CD14-positive monocyte (primary cell): ENCODE measurements at regions not wholly inside any gene's neighbourhood (a gene's known extent, or its start where the extent isn't known, plus 50 kb on each side); places are given as distances from the start of the nearest gene placed in this dataset.

Experiments used
- DNase-seq, 3 donors: peaks; one replicate each; pipeline ENCODE4 v3.0.0-alpha.2; 2011 to 2022
- H2AFZ ChIP-seq: 2 replicates; pipeline ENCODE4 v1.6.0; 2012; ENCODE audit warnings: mild to moderate bottlenecking, low read depth, low read length, inconsistent platforms; ENCODE audit not compliant: insufficient read depth, poor library complexity, severe bottlenecking
- H3K27ac ChIP-seq, 2 donors: 1 replicate in 1 of 2; 2 replicates in 1 of 2; pipeline ENCODE4 v1.5.1; 2012 to 2013; ENCODE audit warnings: low read length in 2 of 2, control low read depth in 1 of 2, inconsistent platforms in 1 of 2, low read depth in 1 of 2, mild to moderate bottlenecking in 1 of 2
- H3K27me3 ChIP-seq, 2 donors: one replicate each; pipeline versions ENCODE4 v1.6.0 to v1.6.1; 2011 to 2013; ENCODE audit warnings: low read length in 2 of 2; ENCODE audit not compliant: control insufficient read depth in 2 of 2, insufficient read depth in 2 of 2
- H3K36me3 ChIP-seq, 2 donors: replicated peaks in 1 of 2; 1 replicate in 1 of 2; 2 replicates in 1 of 2; pipeline versions ENCODE4 v1.5.1 to v1.6.1; 2012 to 2013; ENCODE audit warnings: low read length in 2 of 2, control low read depth in 1 of 2, inconsistent platforms in 1 of 2, mild to moderate bottlenecking in 1 of 2; ENCODE audit not compliant: insufficient read depth in 2 of 2, control insufficient read depth in 1 of 2
- H3K4me1 ChIP-seq, 2 donors: 1 replicate in 1 of 2; 2 replicates in 1 of 2; pipeline versions ENCODE4 v1.5.1 to v1.6.1; 2012 to 2013; ENCODE audit warnings: low read length in 2 of 2, control low read depth in 1 of 2, inconsistent platforms in 1 of 2, mild to moderate bottlenecking in 1 of 2, moderate library complexity in 1 of 2; ENCODE audit not compliant: insufficient read depth in 2 of 2, control insufficient read depth in 1 of 2
- H3K4me2 ChIP-seq: replicated peaks from 2 replicates; pipeline ENCODE3; 2012; ENCODE audit warnings: low read length, moderate library complexity, mild to moderate bottlenecking; ENCODE audit not compliant: poor library complexity, severe bottlenecking; ENCODE audit errors: extremely low read depth
- H3K4me3 ChIP-seq, 3 experiments: fragments of 200-600 bp in 1 of 3; sonication (generic) in 1 of 3; replicated peaks in 1 of 3; 1 replicate in 2 of 3; 2 replicates in 1 of 3; pipeline ENCODE4 v1.5.1; 2011 to 2013; ENCODE audit warnings: low read length in 3 of 3, mild to moderate bottlenecking in 3 of 3, control low read depth in 2 of 3, low read depth in 2 of 3, inconsistent platforms in 1 of 3, moderate library complexity in 1 of 3
- H3K79me2 ChIP-seq: 2 replicates; pipeline ENCODE4 v1.6.0; 2012; ENCODE audit warnings: mild to moderate bottlenecking, control low read depth, inconsistent platforms, low read length, moderate library complexity; ENCODE audit not compliant: insufficient read depth
- H3K9ac ChIP-seq: 2 replicates; pipeline ENCODE4 v1.6.0; 2017; ENCODE audit warnings: low read length, mild to moderate bottlenecking; ENCODE audit not compliant: insufficient read depth, poor library complexity, severe bottlenecking
- H3K9me3 ChIP-seq, 2 donors: replicated peaks in 1 of 2; 1 replicate in 1 of 2; 2 replicates in 1 of 2; pipeline versions ENCODE4 v1.5.1 to v1.6.1; 2012 to 2013; ENCODE audit warnings: low read length in 2 of 2, control low read depth in 1 of 2; ENCODE audit not compliant: control insufficient read depth in 1 of 2, insufficient read depth in 1 of 2
- H4K20me1 ChIP-seq: 2 replicates; pipeline ENCODE4 v1.6.0; 2012; ENCODE audit warnings: mild to moderate bottlenecking, low read length, control low read depth, moderate library complexity; ENCODE audit not compliant: insufficient read depth
- H3K27ac Mint-ChIP-seq, 7 donors: one replicate each; pipeline ENCODE4 v1.8.0; 2020; ENCODE audit warnings: mild to moderate bottlenecking in 7 of 7, mixed read lengths in 7 of 7, moderate library complexity in 6 of 7, inconsistent platforms in 2 of 7
- H3K27me3 Mint-ChIP-seq, 3 donors: one replicate each; pipeline ENCODE4 v1.8.0; 2021 to 2022; ENCODE audit warnings: low read depth in 3 of 3, mild to moderate bottlenecking in 3 of 3, mixed read lengths in 3 of 3, moderate library complexity in 3 of 3, inconsistent platforms in 1 of 3
- H3K36me3 Mint-ChIP-seq, 2 donors: one replicate each; pipeline ENCODE4 v1.8.0; 2020; ENCODE audit warnings: mixed read lengths in 2 of 2, inconsistent platforms in 1 of 2, mild to moderate bottlenecking in 1 of 2
- H3K4me1 Mint-ChIP-seq: one replicate; pipeline ENCODE4 v1.8.0; 2020; ENCODE audit warnings: mild to moderate bottlenecking, mixed read lengths
- H3K4me3 Mint-ChIP-seq, 2 donors: one replicate each; pipeline ENCODE4 v1.8.0; 2020; ENCODE audit warnings: mild to moderate bottlenecking in 2 of 2, mixed read lengths in 2 of 2, moderate library complexity in 1 of 2
- H3K9me3 Mint-ChIP-seq, 7 donors: one replicate each; pipeline ENCODE4 v1.8.0; 2020 to 2022; ENCODE audit warnings: mixed read lengths in 7 of 7, mild to moderate bottlenecking in 6 of 7, moderate library complexity in 6 of 7, inconsistent platforms in 2 of 7
- WGBS: methylation state at CpG from one replicate; pipeline ENCODE4 v1.1.5; 2013; ENCODE audit warnings: missing lambda C conversion rate; ENCODE audit not compliant: insufficient coverage; 5-methylcytosine and 5-hydroxymethylcytosine counted together
- intact Hi-C, 2 donors: fragments of 100-400 bp; cut with micrococcal nuclease; formaldehyde crosslinking; loops; one replicate each; pipeline versions ENCODE4 v1.15.0 to v1.15.1; 2023
- TF ChIP-seq, protein P1 (sequence below): fragments of 200-600 bp; IDR thresholded peaks from one replicate; pipeline ENCODE4 v1.8.0; 2022; ENCODE audit warnings: antibody characterized with exemption, mild to moderate bottlenecking

DNA sequence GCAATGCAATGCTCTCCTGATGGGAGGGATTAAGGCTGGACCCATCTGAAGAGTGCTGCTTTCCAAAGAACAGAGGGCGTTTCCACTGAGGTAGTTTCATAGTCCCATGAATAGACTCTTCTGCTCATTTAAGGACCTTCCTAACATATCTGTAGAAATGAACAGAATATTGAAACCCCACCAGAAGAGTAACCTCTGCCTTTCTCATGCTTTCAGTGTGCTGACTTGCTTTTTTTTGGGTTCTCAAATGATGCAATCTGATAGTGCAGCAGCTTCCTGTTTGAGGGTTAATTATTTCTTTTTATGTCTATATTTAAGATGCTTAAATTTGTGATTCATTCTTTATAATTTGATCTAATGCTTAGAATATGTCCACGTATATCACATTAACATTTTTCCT is 82.2 kb downstream of the GATA3 start:
- Histone ChIP-seq H3K4me1 (peaks cover 18 to 20% of the 10 kb centered on the region in 2 donors), H2AFZ (no peak overlapping the region), H3K4me3 (peak overlapping the region in 1 of 3 experiments; percentile 51), H3K36me3 (no peaks in the 10 kb centered on the region), H3K9me3 (no peaks in the 10 kb centered on the region), H4K20me1 (no peaks in the 10 kb centered on the region), H3K4me2 (peak overlapping the region; percentile 49), H3K27ac (no peak overlapping the region), H3K79me2 (no peaks in the 10 kb centered on the region), H3K9ac (no peak overlapping the region), H3K27me3 (peaks cover 25 to 28% of the 10 kb centered on the region in 2 donors)
- peaks cover 0 to 6% (median 0%) of the 10 kb centered on the region in 7 donors for H3K9me3 Mint-ChIP-seq
- no peaks in the 10 kb centered on the region for H3K36me3 Mint-ChIP-seq
- no peak overlapping the region for H3K27ac Mint-ChIP-seq
- DNase-seq: no peak
- TF ChIP-seq, protein P1, sequence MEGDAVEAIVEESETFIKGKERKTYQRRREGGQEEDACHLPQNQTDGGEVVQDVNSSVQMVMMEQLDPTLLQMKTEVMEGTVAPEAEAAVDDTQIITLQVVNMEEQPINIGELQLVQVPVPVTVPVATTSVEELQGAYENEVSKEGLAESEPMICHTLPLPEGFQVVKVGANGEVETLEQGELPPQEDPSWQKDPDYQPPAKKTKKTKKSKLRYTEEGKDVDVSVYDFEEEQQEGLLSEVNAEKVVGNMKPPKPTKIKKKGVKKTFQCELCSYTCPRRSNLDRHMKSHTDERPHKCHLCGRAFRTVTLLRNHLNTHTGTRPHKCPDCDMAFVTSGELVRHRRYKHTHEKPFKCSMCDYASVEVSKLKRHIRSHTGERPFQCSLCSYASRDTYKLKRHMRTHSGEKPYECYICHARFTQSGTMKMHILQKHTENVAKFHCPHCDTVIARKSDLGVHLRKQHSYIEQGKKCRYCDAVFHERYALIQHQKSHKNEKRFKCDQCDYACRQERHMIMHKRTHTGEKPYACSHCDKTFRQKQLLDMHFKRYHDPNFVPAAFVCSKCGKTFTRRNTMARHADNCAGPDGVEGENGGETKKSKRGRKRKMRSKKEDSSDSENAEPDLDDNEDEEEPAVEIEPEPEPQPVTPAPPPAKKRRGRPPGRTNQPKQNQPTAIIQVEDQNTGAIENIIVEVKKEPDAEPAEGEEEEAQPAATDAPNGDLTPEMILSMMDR: no peak
- H3K4me1 Mint-ChIP-seq: peaks cover 26% of the 10 kb centered on the region
- H3K4me3 Mint-ChIP-seq: no peak overlapping the region
- no CpG with 5 or more reads among the region's 2 CpGs for WGBS
- H3K27me3 Mint-ChIP-seq: peaks cover 26 to 36% (median 34%) of the 10 kb centered on the region in 3 donors
- intact Hi-C loops: no loop called here

GRCh38 chr10:8137272-8137681 is 82.8 kb downstream of the GATA3 start:
- Histone ChIP-seq H3K79me2 (no peaks in the 10 kb centered on the region), H3K36me3 (no peaks in the 10 kb centered on the region), H3K4me1 (peaks cover 18 to 20% of the 10 kb centered on the region in 2 donors), H3K4me3 (peak overlapping the region in 1 of 3 experiments; percentile 51), H2AFZ (peak overlapping the region; percentile 45), H3K27me3 (peaks cover 21 to 23% of the 10 kb centered on the region in 2 donors), H3K9me3 (no peaks in the 10 kb centered on the region), H3K4me2 (peak overlapping the region; percentile 49), H4K20me1 (no peaks in the 10 kb centered on the region), H3K9ac (peak overlapping the region; percentile 27), H3K27ac (no peak overlapping the region)
- WGBS: 51% methylated on average over 5 of the region's 6 CpGs
- Mint-ChIP-seq H3K4me3 (peak overlapping the region; percentile 32 to 72), H3K27ac (peak overlapping the region in 5 of 7 donors; percentile 20 to 80 (median 52)), H3K4me1 (peaks cover 25% of the 10 kb centered on the region), H3K9me3 (peaks cover 0 to 6% (median 0%) of the 10 kb centered on the region in 7 donors), H3K36me3 (no peaks in the 10 kb centered on the region), H3K27me3 (peaks cover 21 to 32% (median 30%) of the 10 kb centered on the region in 3 donors)
- TF ChIP-seq, protein P1: no peak
- peak in 1 of 3 donors; percentile 4 for DNase-seq
- intact Hi-C loops: no loop called here
